RWPE2 (cell line): ENCODE measurements at regions not wholly inside any gene's neighbourhood (a gene's known extent, or its start where the extent isn't known, plus 50 kb on each side); places are given as distances from the start of the nearest gene placed in this dataset.

Experiments used
- ATAC-seq: fragments of 200-7000 bp; cut with Tn5 transposase; 3 replicates; pipeline ENCODE4 v1.9.1; 2021; ENCODE audit warnings: low read depth
- DNase-seq: peaks from one replicate; pipeline ENCODE4 v3.0.0-alpha.2; 2020; ENCODE audit warnings: low spot score
- H3K27ac ChIP-seq: fragments of 450-650 bp; 2 replicates; pipeline ENCODE4 v1.5.1; 2017; ENCODE audit warnings: mild to moderate bottlenecking; ENCODE audit not compliant: poor library complexity, severe bottlenecking
- H3K27me3 ChIP-seq: fragments of 250-450 bp; sonication (Bioruptor Pico); 2 replicates; pipeline ENCODE4 v1.5.1; 2021; ENCODE audit warnings: mild to moderate bottlenecking, moderate library complexity; ENCODE audit not compliant: insufficient read depth, poor library complexity, severe bottlenecking
- H3K36me3 ChIP-seq: fragments of 250-450 bp; sonication (Bioruptor Pico); 2 replicates; pipeline ENCODE4 v1.5.1; 2020; ENCODE audit warnings: low read depth, mild to moderate bottlenecking, moderate library complexity
- H3K4me1 ChIP-seq: fragments of 250-450 bp; sonication (Bioruptor Pico); 2 replicates; pipeline ENCODE4 v1.5.1; 2021; ENCODE audit warnings: mild to moderate bottlenecking, moderate library complexity; ENCODE audit not compliant: insufficient read depth, poor library complexity, severe bottlenecking
- H3K4me3 ChIP-seq: fragments of 250-450 bp; sonication (Bioruptor Pico); 2 replicates; pipeline ENCODE4 v1.5.1; 2021; ENCODE audit warnings: mild to moderate bottlenecking, moderate library complexity; ENCODE audit not compliant: severe bottlenecking
- H3K9me3 ChIP-seq: fragments of 250-450 bp; sonication (Bioruptor Pico); 2 replicates; pipeline ENCODE4 v1.5.1; 2021; ENCODE audit warnings: mild to moderate bottlenecking, moderate library complexity; ENCODE audit not compliant: severe bottlenecking
- TF ChIP-seq, protein P1 (sequence below): fragments of 450-650 bp; IDR thresholded peaks from one replicate; pipeline ENCODE4 v1.5.1; 2017; ENCODE audit warnings: mild to moderate bottlenecking, moderate library complexity; ENCODE audit not compliant: poor library complexity, severe bottlenecking

DNA sequence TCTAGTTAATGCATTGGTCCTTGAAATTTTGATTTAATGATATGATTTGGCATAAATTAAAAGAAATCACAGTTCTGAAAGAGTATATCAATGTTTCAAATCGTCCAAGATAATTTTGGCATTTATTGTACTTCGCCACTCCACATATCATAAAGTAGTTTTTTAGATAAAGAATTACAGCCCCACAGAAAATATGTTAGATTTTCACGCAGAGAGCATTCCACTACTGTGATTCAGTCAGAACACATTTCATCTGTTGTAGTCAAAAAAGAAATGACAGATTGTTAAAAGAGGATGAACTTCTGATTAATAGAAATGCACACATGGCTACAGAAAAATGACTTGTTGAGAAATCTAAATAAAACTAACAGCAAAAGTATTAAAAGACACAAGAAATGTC lies 1063.5 kb upstream of the LRRN3 start:
- Histone ChIP-seq H3K4me3 (no peak overlapping the region), H3K27ac (no peak overlapping the region), H3K27me3 (no peaks in the 10 kb centered on the region), H3K4me1 (no peaks in the 10 kb centered on the region), H3K9me3 (no peaks in the 10 kb centered on the region), H3K36me3 (no peaks in the 10 kb centered on the region)
- DNase-seq (no peak), ATAC-seq (no peak)
- TF ChIP-seq, protein P1, sequence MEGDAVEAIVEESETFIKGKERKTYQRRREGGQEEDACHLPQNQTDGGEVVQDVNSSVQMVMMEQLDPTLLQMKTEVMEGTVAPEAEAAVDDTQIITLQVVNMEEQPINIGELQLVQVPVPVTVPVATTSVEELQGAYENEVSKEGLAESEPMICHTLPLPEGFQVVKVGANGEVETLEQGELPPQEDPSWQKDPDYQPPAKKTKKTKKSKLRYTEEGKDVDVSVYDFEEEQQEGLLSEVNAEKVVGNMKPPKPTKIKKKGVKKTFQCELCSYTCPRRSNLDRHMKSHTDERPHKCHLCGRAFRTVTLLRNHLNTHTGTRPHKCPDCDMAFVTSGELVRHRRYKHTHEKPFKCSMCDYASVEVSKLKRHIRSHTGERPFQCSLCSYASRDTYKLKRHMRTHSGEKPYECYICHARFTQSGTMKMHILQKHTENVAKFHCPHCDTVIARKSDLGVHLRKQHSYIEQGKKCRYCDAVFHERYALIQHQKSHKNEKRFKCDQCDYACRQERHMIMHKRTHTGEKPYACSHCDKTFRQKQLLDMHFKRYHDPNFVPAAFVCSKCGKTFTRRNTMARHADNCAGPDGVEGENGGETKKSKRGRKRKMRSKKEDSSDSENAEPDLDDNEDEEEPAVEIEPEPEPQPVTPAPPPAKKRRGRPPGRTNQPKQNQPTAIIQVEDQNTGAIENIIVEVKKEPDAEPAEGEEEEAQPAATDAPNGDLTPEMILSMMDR = no peak

GRCh38 chr7:110043519-110043918 lies 1047.4 kb upstream of the LRRN3 start:
- H3K27ac ChIP-seq = no peak overlapping the region
- no peaks in the 10 kb centered on the region for H3K27me3 ChIP-seq
- H3K4me1 ChIP-seq = no peaks in the 10 kb centered on the region
- no peak overlapping the region for H3K4me3 ChIP-seq
- TF ChIP-seq, protein P1 = no peak
- no peaks in the 10 kb centered on the region for H3K9me3 ChIP-seq
- ATAC-seq (no peak), DNase-seq (no peak)
- H3K36me3 ChIP-seq = no peaks in the 10 kb centered on the region

- DNase-seq (no peak), ATAC-seq (no peak)
- H3K9me3 ChIP-seq = no peaks in the 10 kb centered on the region
- no peaks in the 10 kb centered on the region for H3K27me3 ChIP-seq
- no peak overlapping the region for H3K27ac ChIP-seq
- H3K4me3 ChIP-seq = no peak overlapping the region
- no peaks in the 10 kb centered on the region for H3K36me3 ChIP-seq
- TF ChIP-seq, protein P1 = no peak
- no peaks in the 10 kb centered on the region for H3K4me1 ChIP-seq
These were observed 1040.1 kb upstream of the LRRN3 start for GRCh38 chr7:110050785-110051184.

GRCh38 chr7:110051372-110051771 lies 1039.6 kb upstream of the LRRN3 start:
- no peaks in the 10 kb centered on the region for H3K36me3 ChIP-seq
- ATAC-seq = no peak
- no peaks in the 10 kb centered on the region for H3K4me1 ChIP-seq
- no peaks in the 10 kb centered on the region for H3K27me3 ChIP-seq
- H3K9me3 ChIP-seq = no peaks in the 10 kb centered on the region
- DNase-seq = no peak
- no peak overlapping the region for H3K4me3 ChIP-seq
- TF ChIP-seq, protein P1 = no peak
- H3K27ac ChIP-seq = no peak overlapping the region

DNA sequence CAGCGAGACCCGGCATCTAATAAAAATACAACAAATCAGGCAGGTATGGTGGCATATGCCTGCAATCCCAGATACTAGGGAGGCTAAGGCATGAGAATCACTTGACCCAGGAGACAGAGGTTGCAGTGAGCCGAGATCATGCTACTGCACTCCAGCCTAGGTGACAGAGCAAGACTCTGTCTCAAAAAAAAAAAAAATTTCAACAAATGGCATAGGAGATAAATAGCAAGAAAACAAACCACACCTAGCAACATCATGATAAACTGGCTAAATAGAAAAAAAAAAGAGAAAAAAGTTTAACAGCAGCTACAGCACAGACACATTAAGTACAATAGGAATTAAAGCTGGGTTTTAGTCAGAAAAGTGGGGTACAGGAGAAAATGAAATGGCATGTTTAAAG lies 1034.6 kb upstream of the LRRN3 start:
- ATAC-seq (no peak), DNase-seq (no peak)
- H3K4me3 ChIP-seq = no peak overlapping the region
- no peaks in the 10 kb centered on the region for H3K36me3 ChIP-seq
- H3K27ac ChIP-seq = no peak overlapping the region
- TF ChIP-seq, protein P1 = no peak
- H3K27me3 ChIP-seq = no peaks in the 10 kb centered on the region
- no peaks in the 10 kb centered on the region for H3K4me1 ChIP-seq
- no peaks in the 10 kb centered on the region for H3K9me3 ChIP-seq
